ENCODE measurements at regions not wholly inside any gene's neighbourhood (a gene's known extent, or its start where the extent isn't known, plus 50 kb on each side); places are given as distances from the start of the nearest gene placed in this dataset.

GRCh38 chr15:25070353-25070963 is 115.7 kb downstream of the SNRPN start:
- TF ChIP-seq POLR2AphosphoS5 (IDR thresholded peaks at IDR 0.05; ENCODE audit: low read depth, low read length), result no peak
- TF ChIP-seq POLR2A (IDR thresholded peaks at IDR 0.05; ENCODE audit: low read depth, low read length), result no peak
- TF ChIP-seq TAF1 (IDR thresholded peaks at IDR 0.05; ENCODE audit: borderline replicate concordance, low read depth, low read length), result no peak
- DNase-seq (ENCODE audit: insufficient read length) (no peak), FAIRE-seq (no peak)

DNA sequence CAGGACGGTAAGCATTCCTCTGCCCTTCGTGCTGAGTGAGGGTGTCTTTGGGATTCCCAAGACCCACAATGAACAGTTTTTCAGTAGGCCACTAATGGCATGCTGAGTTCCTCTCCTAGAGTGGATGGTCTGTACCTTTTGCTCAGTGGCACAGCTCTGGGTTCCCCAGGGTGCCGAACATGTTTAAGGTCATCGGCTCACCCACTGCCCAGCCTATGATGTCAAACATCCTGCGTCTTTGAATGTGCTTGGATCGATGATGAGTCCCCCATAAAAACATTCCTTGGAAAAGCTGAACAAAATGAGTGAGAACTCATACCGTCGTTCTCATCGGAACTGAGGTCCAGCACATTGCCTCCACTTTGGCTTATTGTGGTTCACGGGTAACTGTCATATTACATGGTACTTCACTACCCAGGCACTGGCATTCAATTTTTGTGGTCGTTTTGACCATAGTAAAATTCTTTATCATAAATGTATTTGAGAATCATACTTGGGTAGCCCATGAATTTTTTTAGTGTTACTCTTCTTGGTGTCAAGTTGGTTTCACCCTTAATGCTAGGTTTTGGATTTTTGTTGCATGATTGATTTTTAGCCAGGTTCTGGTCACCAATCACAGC is 118.2 kb downstream of the SNRPN start:
- DNase-seq (ENCODE audit: insufficient read length), result no peak
- no peak for FAIRE-seq

DNA sequence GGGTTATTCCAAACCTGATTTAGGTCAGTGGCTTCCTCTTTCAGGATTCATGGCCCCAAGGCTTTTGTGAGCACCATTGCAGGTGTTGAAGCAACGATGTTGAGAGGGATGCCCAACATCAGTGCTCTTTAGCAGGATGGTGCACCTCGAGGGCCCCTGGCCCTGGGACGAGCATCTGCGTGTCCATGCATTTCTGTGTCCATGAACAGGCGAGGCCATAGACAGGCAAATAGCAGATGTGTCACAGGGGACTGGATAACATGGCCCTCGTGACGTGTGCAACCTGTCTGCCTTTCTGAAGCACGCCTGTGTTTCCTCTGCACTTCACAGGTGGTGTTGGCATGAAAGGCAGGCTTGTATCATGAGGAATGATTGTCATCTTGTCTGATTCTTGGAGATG is 132.3 kb downstream of the SNRPN start:
- no peak for FAIRE-seq
- no peak for DNase-seq (ENCODE audit: insufficient read length)
- TF ChIP-seq POLR2A (IDR thresholded peaks at IDR 0.05; ENCODE audit: low read depth, low read length) (no peak), POLR2AphosphoS5 (IDR thresholded peaks at IDR 0.05; ENCODE audit: low read depth, low read length) (no peak), TAF1 (IDR thresholded peaks at IDR 0.05; ENCODE audit: borderline replicate concordance, low read depth, low read length) (no peak)

More for the DNA sequence above, 118.2 kb downstream of the SNRPN start:
- TF ChIP-seq TAF1 (IDR thresholded peaks at IDR 0.05; ENCODE audit: borderline replicate concordance, low read depth, low read length) (no peak), POLR2A (IDR thresholded peaks at IDR 0.05; ENCODE audit: low read depth, low read length) (no peak), POLR2AphosphoS5 (IDR thresholded peaks at IDR 0.05; ENCODE audit: low read depth, low read length) (no peak)

DNA sequence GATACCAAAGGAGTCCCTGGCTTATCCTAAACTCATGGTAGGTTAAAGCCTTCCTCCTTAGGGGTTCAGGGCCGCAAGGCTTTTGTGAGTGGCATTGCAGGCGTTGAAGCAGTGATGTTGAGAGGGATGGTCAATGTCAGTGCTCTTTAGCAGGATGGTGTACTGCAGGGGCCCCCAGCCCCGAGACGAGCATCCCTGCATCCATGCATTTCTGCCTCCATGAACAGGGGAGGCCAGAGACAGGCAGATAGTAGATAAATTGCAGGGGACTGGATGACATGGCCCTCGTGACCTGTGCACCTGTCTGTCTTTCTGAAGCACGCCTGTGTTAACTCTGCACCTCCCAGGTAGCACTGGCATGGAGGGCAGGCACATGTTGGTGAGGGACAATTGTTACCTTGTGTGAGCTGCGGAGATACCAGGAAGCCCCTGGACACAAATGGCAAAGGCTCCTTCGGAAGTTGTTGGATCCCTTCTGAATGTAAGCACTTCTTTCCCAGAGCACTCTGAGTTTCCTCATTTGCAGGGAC is 133.5 kb downstream of the SNRPN start:
- no peak for FAIRE-seq
- TF ChIP-seq POLR2AphosphoS5 (IDR thresholded peaks at IDR 0.05; ENCODE audit: low read depth, low read length), result no peak
- no peak for TF ChIP-seq POLR2A (IDR thresholded peaks at IDR 0.05; ENCODE audit: low read depth, low read length)
- TF ChIP-seq TAF1 (IDR thresholded peaks at IDR 0.05; ENCODE audit: borderline replicate concordance, low read depth, low read length), result no peak
- DNase-seq (ENCODE audit: insufficient read length), result no peak

DNA sequence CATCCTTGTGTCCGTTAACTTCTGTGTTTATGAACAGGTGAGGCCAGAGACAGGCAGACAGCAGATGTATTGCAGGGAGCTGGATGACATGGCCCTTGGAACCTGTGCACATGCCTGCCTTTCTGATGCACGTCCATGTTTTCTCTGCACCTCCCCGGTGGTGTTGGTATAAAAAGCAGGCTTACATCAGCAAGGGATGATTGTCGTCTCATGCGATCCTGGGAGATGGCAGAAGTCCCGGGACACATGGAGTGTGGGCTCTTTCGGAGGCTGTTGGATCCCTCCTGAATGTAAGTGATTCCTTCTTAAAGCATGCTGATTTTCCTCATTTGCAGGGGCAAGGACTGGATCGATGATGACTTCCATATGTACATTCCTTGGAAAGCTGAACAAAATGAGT is 134.8 kb downstream of the SNRPN start:
- no peak for FAIRE-seq
- TF ChIP-seq POLR2AphosphoS5 (IDR thresholded peaks at IDR 0.05; ENCODE audit: low read depth, low read length) (no peak), POLR2A (IDR thresholded peaks at IDR 0.05; ENCODE audit: low read depth, low read length) (no peak), TAF1 (IDR thresholded peaks at IDR 0.05; ENCODE audit: borderline replicate concordance, low read depth, low read length) (no peak)
- DNase-seq (ENCODE audit: insufficient read length), result no peak

DNA sequence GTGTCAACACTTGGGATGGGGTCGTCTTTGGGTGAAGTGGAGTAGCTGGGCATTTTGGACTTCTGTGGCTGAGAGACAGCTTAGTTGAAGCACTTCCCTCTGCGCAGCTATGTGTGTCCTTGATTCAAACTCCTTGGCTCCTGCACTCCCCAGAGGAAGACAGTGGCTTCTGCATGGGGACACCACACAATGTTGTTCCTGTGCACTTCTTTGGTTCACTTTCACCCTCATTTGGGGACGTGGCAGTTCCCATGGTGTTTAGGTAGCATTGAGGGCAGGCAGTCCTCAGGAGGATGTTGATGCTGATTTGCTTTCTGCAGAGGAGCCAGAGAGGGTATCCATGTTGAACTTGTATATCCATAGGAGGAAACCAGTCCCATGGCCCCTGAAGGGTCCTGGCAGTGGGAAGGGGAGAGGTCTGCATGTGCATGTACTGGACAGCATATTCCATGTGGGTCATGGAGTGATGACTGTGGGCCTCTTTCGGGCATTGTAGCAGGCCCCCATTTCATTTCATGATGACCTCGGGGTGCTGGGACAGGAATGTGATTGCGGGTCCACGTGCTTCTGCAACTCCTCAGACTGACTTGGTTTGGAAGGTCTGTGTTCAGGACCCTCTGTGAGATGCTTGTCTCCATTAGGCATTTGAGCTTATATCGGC is 135.4 kb downstream of the SNRPN start:
- TF ChIP-seq POLR2A (IDR thresholded peaks at IDR 0.05; ENCODE audit: low read depth, low read length) (no peak), TAF1 (IDR thresholded peaks at IDR 0.05; ENCODE audit: borderline replicate concordance, low read depth, low read length) (no peak), POLR2AphosphoS5 (IDR thresholded peaks at IDR 0.05; ENCODE audit: low read depth, low read length) (no peak)
- no peak for DNase-seq (ENCODE audit: insufficient read length)
- FAIRE-seq, result no peak

DNA sequence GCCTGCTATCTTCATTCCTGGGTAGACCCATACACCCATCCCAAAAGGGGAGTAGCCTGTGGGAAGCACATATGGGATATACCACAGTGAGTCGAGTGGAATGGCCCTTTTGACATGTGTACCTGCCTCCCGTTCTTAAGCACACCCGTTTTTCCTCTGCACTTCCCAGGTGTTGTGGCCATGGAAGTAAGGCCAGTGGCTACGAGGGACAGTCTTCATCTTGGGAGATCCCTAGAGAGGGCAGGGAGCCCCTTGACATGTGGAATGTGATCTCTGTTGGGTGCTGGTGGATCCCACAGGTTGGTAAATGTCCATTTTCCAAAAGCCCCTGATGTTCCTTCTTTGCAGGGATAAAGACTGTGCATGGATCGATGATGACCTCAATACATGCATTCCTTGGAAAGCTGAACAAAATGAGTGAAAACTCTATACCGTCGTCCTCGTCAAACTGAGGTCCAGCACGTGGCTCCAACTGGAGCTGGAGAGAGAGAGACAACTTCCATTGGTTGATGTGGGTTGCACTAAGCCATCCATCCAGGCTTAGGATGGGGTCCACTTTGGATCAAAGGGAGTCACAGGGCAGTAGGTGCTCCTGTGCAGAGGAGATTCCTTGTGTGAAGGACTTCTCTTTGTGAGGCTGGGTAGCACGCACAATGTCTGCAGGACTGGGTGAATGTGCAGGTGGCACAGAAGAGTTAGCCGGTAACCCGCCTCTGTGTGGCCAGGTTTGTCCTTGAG is 136.8 kb downstream of the SNRPN start:
- FAIRE-seq, result no peak
- no peak for DNase-seq (ENCODE audit: insufficient read length)

GRCh38 chr15:25092661-25093060 is 137.9 kb downstream of the SNRPN start:
- DNase-seq (ENCODE audit: insufficient read length) (no peak), FAIRE-seq (no peak)
- TF ChIP-seq TAF1 (IDR thresholded peaks at IDR 0.05; ENCODE audit: borderline replicate concordance, low read depth, low read length) (no peak), POLR2A (IDR thresholded peaks at IDR 0.05; ENCODE audit: low read depth, low read length) (no peak), POLR2AphosphoS5 (IDR thresholded peaks at IDR 0.05; ENCODE audit: low read depth, low read length) (no peak)

More for the DNA sequence above, 136.8 kb downstream of the SNRPN start:
- no peak for TF ChIP-seq POLR2A (IDR thresholded peaks at IDR 0.05; ENCODE audit: low read depth, low read length)
- no peak for TF ChIP-seq POLR2AphosphoS5 (IDR thresholded peaks at IDR 0.05; ENCODE audit: low read depth, low read length)
- no peak for TF ChIP-seq TAF1 (IDR thresholded peaks at IDR 0.05; ENCODE audit: borderline replicate concordance, low read depth, low read length)

GRCh38 chr15:25093455-25094029 is 138.8 kb downstream of the SNRPN start:
- no peak for DNase-seq (ENCODE audit: insufficient read length)
- TF ChIP-seq POLR2AphosphoS5 (IDR thresholded peaks at IDR 0.05; ENCODE audit: low read depth, low read length), result no peak
- no peak for TF ChIP-seq TAF1 (IDR thresholded peaks at IDR 0.05; ENCODE audit: borderline replicate concordance, low read depth, low read length)
- no peak for TF ChIP-seq POLR2A (IDR thresholded peaks at IDR 0.05; ENCODE audit: low read depth, low read length)
- FAIRE-seq, result no peak

GRCh38 chr15:25094066-25094465 is 139.3 kb downstream of the SNRPN start:
- DNase-seq (ENCODE audit: insufficient read length) (no peak), FAIRE-seq (no peak)
- TF ChIP-seq TAF1 (IDR thresholded peaks at IDR 0.05; ENCODE audit: borderline replicate concordance, low read depth, low read length), result no peak
- no peak for TF ChIP-seq POLR2A (IDR thresholded peaks at IDR 0.05; ENCODE audit: low read depth, low read length)
- TF ChIP-seq POLR2AphosphoS5 (IDR thresholded peaks at IDR 0.05; ENCODE audit: low read depth, low read length), result no peak

DNA sequence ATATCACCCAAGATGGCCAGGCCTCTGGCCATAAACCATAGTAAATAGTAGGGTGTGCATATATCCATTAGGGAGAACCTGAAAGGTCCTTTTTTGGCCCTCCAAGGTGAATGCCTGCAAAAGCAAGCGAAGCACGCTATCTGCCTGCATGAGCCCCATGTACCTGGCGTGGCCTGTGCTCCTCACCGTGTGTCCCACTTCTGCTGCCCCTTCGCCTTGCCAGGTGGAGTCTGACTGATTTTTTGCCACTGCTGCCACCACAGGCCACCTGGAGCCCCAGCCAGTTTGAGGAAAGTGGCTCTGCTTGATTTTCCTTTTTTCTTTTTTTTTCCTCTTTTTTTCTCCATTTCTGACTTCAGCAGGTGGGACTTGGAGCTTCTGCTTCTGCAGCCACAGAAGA is 139.7 kb downstream of the SNRPN start:
- FAIRE-seq (no peak), DNase-seq (ENCODE audit: insufficient read length) (no peak)
- TF ChIP-seq POLR2A (IDR thresholded peaks at IDR 0.05; ENCODE audit: low read depth, low read length), result no peak
- no peak for TF ChIP-seq TAF1 (IDR thresholded peaks at IDR 0.05; ENCODE audit: borderline replicate concordance, low read depth, low read length)
- TF ChIP-seq POLR2AphosphoS5 (IDR thresholded peaks at IDR 0.05; ENCODE audit: low read depth, low read length), result no peak
